ENCODE measurements at regions not wholly inside any gene's neighbourhood (a gene's known extent, or its start where the extent isn't known, plus 50 kb on each side); places are given as distances from the start of the nearest gene placed in this dataset.

- no peak overlapping the region for H3K4me3 ChIP-seq (ENCODE audit: low read depth, poor library complexity, severe bottlenecking)
- no peak for TF ChIP-seq CTCF (IDR thresholded peaks at IDR 0.05)
- TF ChIP-seq POLR2A (IDR thresholded peaks at IDR 0.05), result no peak
- 48 to 62% methylated on average over 13 of the region's 13 CpGs for WGBS, 2 donors
- intact Hi-C loops (cut with DNase I; ENCODE audit: low total_unique reads), result no loop called here
- DNase-seq (ENCODE audit: low spot score in 2 of 2), result no peak
Observed at GRCh38 chr21:36628761-36629460, 70.0 kb upstream of the SIM2 start.

GRCh38 chr21:36630485-36631206, 68.3 kb upstream of the SIM2 start:
- TF ChIP-seq POLR2A (IDR thresholded peaks at IDR 0.05) (no peak), CTCF (IDR thresholded peaks at IDR 0.05) (no peak)
- peak in 1 of 2 donors; percentile 27 for DNase-seq (ENCODE audit: low spot score in 2 of 2)
- WGBS, 2 donors, result 45 to 47% methylated on average over 19 of the region's 19 CpGs
- intact Hi-C loops (cut with DNase I; ENCODE audit: low total_unique reads), result no loop called here
- H3K4me3 ChIP-seq (ENCODE audit: low read depth, poor library complexity, severe bottlenecking), result no peak overlapping the region

- no peak for DNase-seq (ENCODE audit: low spot score in 2 of 2)
- TF ChIP-seq CTCF (IDR thresholded peaks at IDR 0.05) (no peak), POLR2A (IDR thresholded peaks at IDR 0.05) (no peak)
- WGBS, 2 donors, result 63 to 79% methylated on average over 1 of the region's 1 CpG
- no peak overlapping the region for H3K4me3 ChIP-seq (ENCODE audit: low read depth, poor library complexity, severe bottlenecking)
- intact Hi-C loops (cut with DNase I; ENCODE audit: low total_unique reads), result no loop called here
Observed at GRCh38 chr21:36636016-36636415, 62.9 kb upstream of the SIM2 start.

- 86 to 91% methylated on average over 2 of the region's 2 CpGs for WGBS, 2 donors
- intact Hi-C loops (cut with DNase I; ENCODE audit: low total_unique reads), result no loop called here
- no peak for DNase-seq (ENCODE audit: low spot score in 2 of 2)
- H3K4me3 ChIP-seq (ENCODE audit: low read depth, poor library complexity, severe bottlenecking), result no peak overlapping the region
- TF ChIP-seq POLR2A (IDR thresholded peaks at IDR 0.05) (no peak), CTCF (IDR thresholded peaks at IDR 0.05) (no peak)
Observed at GRCh38 chr21:36636439-36636838, 62.5 kb upstream of the SIM2 start.

- TF ChIP-seq POLR2A (IDR thresholded peaks at IDR 0.05) (no peak), CTCF (IDR thresholded peaks at IDR 0.05) (no peak)
- WGBS, 2 donors, result 72 to 73% methylated on average over 6 of the region's 6 CpGs
- DNase-seq (ENCODE audit: low spot score in 2 of 2), result no peak
- intact Hi-C loops (cut with DNase I; ENCODE audit: low total_unique reads), result no loop called here
- H3K4me3 ChIP-seq (ENCODE audit: low read depth, poor library complexity, severe bottlenecking), result no peak overlapping the region
Observed at GRCh38 chr21:36639769-36640168, 59.1 kb upstream of the SIM2 start.
